ENCODE measurements at regions not wholly inside any gene's neighbourhood (a gene's known extent, or its start where the extent isn't known, plus 50 kb on each side); places are given as distances from the start of the nearest gene placed in this dataset.

DNA sequence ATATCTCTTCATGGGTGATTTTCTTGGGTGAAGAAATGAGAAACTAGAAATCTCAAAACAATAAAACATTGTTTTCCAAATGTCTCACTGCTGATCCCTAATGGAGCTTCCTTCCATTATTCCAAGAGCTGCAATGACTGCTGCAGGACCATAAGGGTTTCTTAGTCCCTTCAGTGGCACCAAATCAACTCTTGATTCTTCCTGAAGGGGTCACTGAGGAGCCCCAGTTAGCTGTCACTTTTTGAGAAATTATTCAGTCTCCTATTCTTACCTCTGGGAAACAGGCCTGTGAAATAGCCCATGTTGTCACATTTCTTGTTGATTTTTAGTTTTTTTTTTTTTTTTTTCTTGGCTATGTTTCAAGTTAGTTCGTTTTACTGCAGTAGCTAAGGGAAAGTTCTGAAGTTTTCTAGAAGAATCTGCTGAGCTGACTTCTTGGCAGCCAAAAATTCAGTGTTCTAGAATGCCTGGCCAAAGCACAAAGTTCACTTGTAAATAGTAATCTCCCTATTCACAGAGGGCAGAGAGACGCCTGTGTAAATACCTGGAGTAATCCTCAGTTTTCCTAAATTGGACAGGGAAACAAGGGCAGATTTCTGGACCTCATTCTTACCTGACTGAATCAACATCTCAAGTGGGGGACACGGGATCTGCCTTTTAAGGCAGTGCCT, 480.0 kb downstream of the RIT2 start:
- DNase-seq (no peak), ATAC-seq (no peak)
- CTCF ChIA-PET = no interaction called here
- no peak overlapping the region for H3K4me3 Mint-ChIP-seq
- POLR2A ChIA-PET = no interaction called here
- no peaks in the 10 kb centered on the region for H3K36me3 Mint-ChIP-seq (ENCODE audit: low read depth)
- H3K9me3 Mint-ChIP-seq = peaks cover 8% of the 10 kb centered on the region
- no peak overlapping the region for H3K27ac Mint-ChIP-seq
- no peaks in the 10 kb centered on the region for H3K4me1 Mint-ChIP-seq (ENCODE audit: low read depth)
- no peaks in the 10 kb centered on the region for H3K27me3 Mint-ChIP-seq
- TF ChIP-seq, protein P1, sequence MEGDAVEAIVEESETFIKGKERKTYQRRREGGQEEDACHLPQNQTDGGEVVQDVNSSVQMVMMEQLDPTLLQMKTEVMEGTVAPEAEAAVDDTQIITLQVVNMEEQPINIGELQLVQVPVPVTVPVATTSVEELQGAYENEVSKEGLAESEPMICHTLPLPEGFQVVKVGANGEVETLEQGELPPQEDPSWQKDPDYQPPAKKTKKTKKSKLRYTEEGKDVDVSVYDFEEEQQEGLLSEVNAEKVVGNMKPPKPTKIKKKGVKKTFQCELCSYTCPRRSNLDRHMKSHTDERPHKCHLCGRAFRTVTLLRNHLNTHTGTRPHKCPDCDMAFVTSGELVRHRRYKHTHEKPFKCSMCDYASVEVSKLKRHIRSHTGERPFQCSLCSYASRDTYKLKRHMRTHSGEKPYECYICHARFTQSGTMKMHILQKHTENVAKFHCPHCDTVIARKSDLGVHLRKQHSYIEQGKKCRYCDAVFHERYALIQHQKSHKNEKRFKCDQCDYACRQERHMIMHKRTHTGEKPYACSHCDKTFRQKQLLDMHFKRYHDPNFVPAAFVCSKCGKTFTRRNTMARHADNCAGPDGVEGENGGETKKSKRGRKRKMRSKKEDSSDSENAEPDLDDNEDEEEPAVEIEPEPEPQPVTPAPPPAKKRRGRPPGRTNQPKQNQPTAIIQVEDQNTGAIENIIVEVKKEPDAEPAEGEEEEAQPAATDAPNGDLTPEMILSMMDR (IDR thresholded peaks at IDR 0.05) = no peak
- intact Hi-C loops (cut with micrococcal nuclease) = no loop called here

DNA sequence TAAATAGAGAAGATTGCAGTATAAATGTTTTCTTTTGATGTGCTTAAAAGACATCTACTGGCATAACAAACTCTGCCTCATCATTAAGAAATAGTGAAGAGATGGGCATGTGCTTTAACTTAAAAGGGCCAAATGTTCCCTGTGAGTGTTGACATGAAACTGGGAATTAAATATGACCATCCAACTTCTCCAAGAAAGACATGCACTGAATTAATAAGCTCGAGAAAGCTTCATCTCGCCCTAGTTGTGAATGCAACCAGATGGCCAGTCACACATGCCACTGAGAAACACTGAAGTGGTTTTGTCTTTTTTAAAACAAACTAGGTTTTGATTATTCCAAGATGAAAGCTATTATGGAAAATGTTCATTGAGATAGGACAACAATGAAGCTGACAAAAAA, 479.2 kb downstream of the RIT2 start:
- Mint-ChIP-seq H3K9me3 (peaks cover 9% of the 10 kb centered on the region), H3K27me3 (no peaks in the 10 kb centered on the region), H3K27ac (no peak overlapping the region), H3K4me3 (no peak overlapping the region), H3K36me3 (ENCODE audit: low read depth) (no peaks in the 10 kb centered on the region), H3K4me1 (ENCODE audit: low read depth) (no peaks in the 10 kb centered on the region)
- intact Hi-C loops (cut with micrococcal nuclease) = no loop called here
- ChIA-PET CTCF (no interaction called here), POLR2A (no interaction called here)
- TF ChIP-seq, protein P1 (IDR thresholded peaks at IDR 0.05) = no peak
- ATAC-seq (no peak), DNase-seq (no peak)

DNA sequence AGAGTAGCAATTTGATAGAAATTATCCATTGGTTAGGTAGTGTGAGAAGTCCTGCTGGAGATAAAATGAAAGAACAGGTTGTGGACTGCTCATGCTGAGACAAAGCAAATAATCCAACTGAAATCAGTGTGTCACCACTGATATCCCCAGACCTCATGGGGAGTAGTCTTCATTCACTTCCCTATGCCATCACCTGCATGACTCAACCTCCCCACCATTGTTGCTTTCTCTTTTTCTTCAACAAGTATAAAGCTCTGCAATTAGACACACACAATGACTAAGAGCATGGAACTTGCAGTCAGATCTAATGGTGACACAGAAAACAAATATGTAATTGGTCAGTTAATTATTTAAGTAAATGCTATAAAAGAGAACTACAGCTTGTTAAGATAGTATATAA, 475.3 kb downstream of the RIT2 start:
- Mint-ChIP-seq H3K27ac (no peak overlapping the region), H3K9me3 (peaks cover 5% of the 10 kb centered on the region), H3K4me3 (no peak overlapping the region), H3K36me3 (ENCODE audit: low read depth) (no peaks in the 10 kb centered on the region), H3K4me1 (ENCODE audit: low read depth) (no peaks in the 10 kb centered on the region), H3K27me3 (no peaks in the 10 kb centered on the region)
- POLR2A ChIA-PET = no interaction called here
- no peak for DNase-seq
- intact Hi-C loops (cut with micrococcal nuclease) = no loop called here
- no peak for ATAC-seq
- TF ChIP-seq, protein P1 (IDR thresholded peaks at IDR 0.05) = no peak
- CTCF ChIA-PET = no interaction called here

DNA sequence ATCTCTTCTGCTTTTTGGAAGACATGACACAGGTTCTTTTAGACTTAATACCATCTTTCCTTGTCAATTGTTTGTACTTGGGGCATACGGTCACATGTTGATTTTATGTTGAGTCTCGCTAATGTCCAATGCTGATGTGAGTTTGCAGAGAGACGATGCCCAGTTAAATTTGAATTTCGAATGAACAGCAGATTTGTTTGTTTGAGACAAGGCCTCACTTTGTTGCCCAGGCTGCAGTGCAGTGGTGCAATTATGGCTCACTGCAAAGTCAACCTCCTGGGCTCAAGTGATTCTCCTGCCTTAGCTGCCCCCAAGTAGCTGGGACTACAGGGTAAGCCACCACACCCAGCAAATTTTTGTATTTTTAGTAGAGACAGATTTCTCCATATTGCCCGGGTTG, 473.5 kb downstream of the RIT2 start:
- no peak for DNase-seq
- ChIA-PET CTCF (no interaction called here), POLR2A (no interaction called here)
- Mint-ChIP-seq H3K4me1 (ENCODE audit: low read depth) (no peaks in the 10 kb centered on the region), H3K9me3 (peaks cover 5% of the 10 kb centered on the region), H3K36me3 (ENCODE audit: low read depth) (no peaks in the 10 kb centered on the region), H3K27ac (no peak overlapping the region), H3K4me3 (no peak overlapping the region), H3K27me3 (no peaks in the 10 kb centered on the region)
- ATAC-seq = no peak
- TF ChIP-seq, protein P1 (IDR thresholded peaks at IDR 0.05) = no peak
- intact Hi-C loops (cut with micrococcal nuclease) = no loop called here

DNA sequence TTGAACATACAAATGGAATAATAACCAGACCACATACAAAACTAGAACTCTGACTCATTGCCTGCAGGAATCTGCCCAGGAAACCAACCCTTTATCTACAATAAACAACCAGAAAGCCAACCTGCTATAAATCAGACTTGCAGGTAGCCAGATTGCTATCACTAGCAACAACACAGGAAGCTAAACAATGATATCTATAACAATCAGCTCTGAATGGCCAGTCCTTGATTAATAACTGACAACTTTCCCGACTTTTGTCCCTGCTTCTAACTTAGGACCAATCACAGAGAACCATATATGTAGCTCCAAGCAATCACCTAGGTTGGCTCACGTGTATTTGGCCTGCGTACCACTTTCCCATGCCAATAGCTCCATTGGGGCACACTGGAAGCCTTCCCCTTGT, 470.8 kb downstream of the RIT2 start:
- POLR2A ChIA-PET = no interaction called here
- intact Hi-C loops (cut with micrococcal nuclease) = no loop called here

More for the DNA sequence above, 470.8 kb downstream of the RIT2 start:
- Mint-ChIP-seq H3K27ac (no peak overlapping the region), H3K9me3 (peaks cover 4% of the 10 kb centered on the region), H3K27me3 (no peaks in the 10 kb centered on the region), H3K4me3 (no peak overlapping the region), H3K36me3 (ENCODE audit: low read depth) (no peaks in the 10 kb centered on the region), H3K4me1 (ENCODE audit: low read depth) (no peaks in the 10 kb centered on the region)
- TF ChIP-seq, protein P1 (IDR thresholded peaks at IDR 0.05) = no peak
- CTCF ChIA-PET = no interaction called here
- no peak for ATAC-seq
- DNase-seq = no peak

Measured in activated CD8-positive, alpha-beta T cell treated with anti-CD3 and anti-CD28 coated beads for 36 hours (primary cell).